Stromal cell of bone marrow (primary cell): ENCODE measurements at regions not wholly inside any gene's neighbourhood (a gene's known extent, or its start where the extent isn't known, plus 50 kb on each side); places are given as distances from the start of the nearest gene placed in this dataset.

Experiments used
- DNase-seq: peaks from one replicate; pipeline ENCODE4 v3.0.0-alpha.2; 2012; ENCODE audit warnings: low read depth

- DNase-seq = no peak
These were observed 202.9 kb upstream of the CTNNB1 start for GRCh38 chr3:40996382-40996781.

GRCh38 chr3:40996827-40997710, 202.2 kb upstream of the CTNNB1 start:
- no peak for DNase-seq

- DNase-seq = no peak
These were observed 201.4 kb upstream of the CTNNB1 start for GRCh38 chr3:40997711-40998519.

GRCh38 chr3:40999682-41000081, 199.6 kb upstream of the CTNNB1 start:
- no peak for DNase-seq

GRCh38 chr3:41000471-41000870, 198.8 kb upstream of the CTNNB1 start:
- DNase-seq = peak; percentile 87

- DNase-seq = no peak
These were observed 197.7 kb upstream of the CTNNB1 start for GRCh38 chr3:41001556-41001955.

- no peak for DNase-seq
These were observed 197.2 kb upstream of the CTNNB1 start for GRCh38 chr3:41002104-41002503.

GRCh38 chr3:41007399-41007798, 191.9 kb upstream of the CTNNB1 start:
- no peak for DNase-seq

GRCh38 chr3:41011854-41012253, 187.5 kb upstream of the CTNNB1 start:
- DNase-seq = no peak

GRCh38 chr3:41018855-41019254, 180.4 kb upstream of the CTNNB1 start:
- DNase-seq = no peak

GRCh38 chr3:41024031-41024836, 175.1 kb upstream of the CTNNB1 start:
- no peak for DNase-seq

- peak; percentile 78 for DNase-seq
These were observed 172.7 kb upstream of the CTNNB1 start for GRCh38 chr3:41026394-41027177.

- no peak for DNase-seq
These were observed 169.9 kb upstream of the CTNNB1 start for GRCh38 chr3:41029356-41029755.

GRCh38 chr3:41030220-41030619, 169.1 kb upstream of the CTNNB1 start:
- DNase-seq = no peak

GRCh38 chr3:41031401-41031800, 167.9 kb upstream of the CTNNB1 start:
- DNase-seq = no peak

- no peak for DNase-seq
These were observed 165.3 kb upstream of the CTNNB1 start for GRCh38 chr3:41033956-41034519.

GRCh38 chr3:41035456-41036022, 163.8 kb upstream of the CTNNB1 start:
- DNase-seq = no peak

- DNase-seq = no peak
These were observed 161.5 kb upstream of the CTNNB1 start for GRCh38 chr3:41037651-41038334.

- DNase-seq = no peak
These were observed 159.0 kb upstream of the CTNNB1 start for GRCh38 chr3:41040256-41040655.

- DNase-seq = no peak
These were observed 157.8 kb upstream of the CTNNB1 start for GRCh38 chr3:41041462-41041861.
